ENCODE measurements at regions not wholly inside any gene's neighbourhood (a gene's known extent, or its start where the extent isn't known, plus 50 kb on each side); places are given as distances from the start of the nearest gene placed in this dataset.

DNA sequence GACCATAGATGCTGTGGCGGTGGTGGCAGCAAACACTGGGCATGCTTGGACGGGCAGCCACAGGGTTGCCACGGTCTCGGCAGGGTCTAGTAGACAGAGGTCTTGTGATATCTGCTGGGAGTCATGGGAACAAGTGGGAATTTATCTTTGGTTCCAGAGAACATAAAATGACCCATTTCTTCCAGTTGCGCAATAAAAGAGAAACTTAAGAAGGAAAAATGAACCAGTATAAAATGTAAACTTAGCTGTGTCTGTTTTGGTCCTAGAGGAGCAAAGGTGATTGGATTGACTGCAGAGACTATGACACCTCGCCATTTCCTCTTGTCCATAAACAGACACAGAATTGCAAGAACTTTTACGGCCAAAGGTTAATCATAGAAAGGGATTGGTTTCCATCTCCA is 132.6 kb upstream of the RBBP8 start:
- no peak for DNase-seq (ENCODE audit: low spot score)
- TF ChIP-seq, protein P1, sequence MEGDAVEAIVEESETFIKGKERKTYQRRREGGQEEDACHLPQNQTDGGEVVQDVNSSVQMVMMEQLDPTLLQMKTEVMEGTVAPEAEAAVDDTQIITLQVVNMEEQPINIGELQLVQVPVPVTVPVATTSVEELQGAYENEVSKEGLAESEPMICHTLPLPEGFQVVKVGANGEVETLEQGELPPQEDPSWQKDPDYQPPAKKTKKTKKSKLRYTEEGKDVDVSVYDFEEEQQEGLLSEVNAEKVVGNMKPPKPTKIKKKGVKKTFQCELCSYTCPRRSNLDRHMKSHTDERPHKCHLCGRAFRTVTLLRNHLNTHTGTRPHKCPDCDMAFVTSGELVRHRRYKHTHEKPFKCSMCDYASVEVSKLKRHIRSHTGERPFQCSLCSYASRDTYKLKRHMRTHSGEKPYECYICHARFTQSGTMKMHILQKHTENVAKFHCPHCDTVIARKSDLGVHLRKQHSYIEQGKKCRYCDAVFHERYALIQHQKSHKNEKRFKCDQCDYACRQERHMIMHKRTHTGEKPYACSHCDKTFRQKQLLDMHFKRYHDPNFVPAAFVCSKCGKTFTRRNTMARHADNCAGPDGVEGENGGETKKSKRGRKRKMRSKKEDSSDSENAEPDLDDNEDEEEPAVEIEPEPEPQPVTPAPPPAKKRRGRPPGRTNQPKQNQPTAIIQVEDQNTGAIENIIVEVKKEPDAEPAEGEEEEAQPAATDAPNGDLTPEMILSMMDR (IDR thresholded peaks at IDR 0.05) = no peak

GRCh38 chr18:22813648-22814328 is 119.3 kb upstream of the RBBP8 start:
- no peak overlapping the region for H3K27ac ChIP-seq
- no peak for DNase-seq (ENCODE audit: low spot score)
- TF ChIP-seq, protein P1 (IDR thresholded peaks at IDR 0.05) = no peak
- no peak overlapping the region for H3K4me3 ChIP-seq

More for the DNA sequence above, 132.6 kb upstream of the RBBP8 start:
- Histone ChIP-seq H3K27ac (peak overlapping the region; percentile 74 to 81), H3K4me3 (peak overlapping the region; percentile 15)

- no peak overlapping the region for H3K4me3 ChIP-seq
- H3K27ac ChIP-seq = no peak overlapping the region
- DNase-seq (ENCODE audit: low spot score) = no peak
- TF ChIP-seq, protein P1 (IDR thresholded peaks at IDR 0.05) = no peak
Measured at GRCh38 chr18:22814329-22814703, 118.8 kb upstream of the RBBP8 start.

- TF ChIP-seq, protein P1 (IDR thresholded peaks at IDR 0.05) = no peak
- no peak overlapping the region for H3K27ac ChIP-seq
- H3K4me3 ChIP-seq = no peak overlapping the region
- DNase-seq (ENCODE audit: low spot score) = no peak
Measured at GRCh38 chr18:22816266-22817176, 116.6 kb upstream of the RBBP8 start.

- no peak overlapping the region for H3K27ac ChIP-seq
- no peak for DNase-seq (ENCODE audit: low spot score)
- TF ChIP-seq, protein P1 (IDR thresholded peaks at IDR 0.05) = no peak
- H3K4me3 ChIP-seq = no peak overlapping the region
Measured at GRCh38 chr18:22817844-22818243, 115.3 kb upstream of the RBBP8 start.

DNA sequence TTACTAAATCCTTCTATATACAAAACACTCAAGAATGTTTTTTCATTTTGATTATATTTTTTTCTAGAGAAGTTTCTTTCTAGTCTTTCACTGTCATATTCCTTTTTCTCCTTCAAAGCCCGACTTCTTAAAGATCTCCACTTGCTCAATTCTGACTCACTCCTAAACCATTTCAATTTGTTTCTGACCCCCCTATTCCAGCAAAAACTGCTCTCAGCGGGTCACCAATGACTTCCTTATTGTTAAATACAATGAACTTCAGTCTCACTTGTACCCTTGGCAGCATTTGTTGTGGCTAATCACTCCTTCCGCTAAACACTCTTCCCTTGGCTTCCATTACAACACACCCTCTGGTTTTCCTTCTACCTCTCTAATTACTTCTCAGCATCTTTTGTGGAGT is 111.1 kb upstream of the RBBP8 start:
- Histone ChIP-seq H3K4me3 (no peak overlapping the region), H3K27ac (no peak overlapping the region)
- TF ChIP-seq, protein P1 (IDR thresholded peaks at IDR 0.05) = no peak
- DNase-seq (ENCODE audit: low spot score) = no peak

Measured in coronary artery (tissue), 2 donors.